ENCODE measurements at regions not wholly inside any gene's neighbourhood (a gene's known extent, or its start where the extent isn't known, plus 50 kb on each side); places are given as distances from the start of the nearest gene placed in this dataset.

- no peaks in the 10 kb centered on the region for H4K20me1 ChIP-seq (ENCODE audit: insufficient read depth, low read length)
- no peaks in the 10 kb centered on the region for H3K9me3 ChIP-seq (ENCODE audit: control insufficient read depth, insufficient read depth, low read length)
- BruUV-seq (replicated peaks) = no TSS peak
- no peak overlapping the region for H3K4ac ChIP-seq (ENCODE audit: low read depth, low read length)
- no peak overlapping the region for H3K9ac ChIP-seq (ENCODE audit: low read depth, low read length)
- no peak overlapping the region for H4K5ac ChIP-seq (ENCODE audit: low read depth, low read length)
- H3K27ac ChIP-seq (ENCODE audit: insufficient read depth, low read length) = no peak overlapping the region
- no peak overlapping the region for H3K4me2 ChIP-seq (ENCODE audit: low read depth, low read length)
- in situ Hi-C loops (cut with MboI; ENCODE audit: low sequenced_read_pairs) (no loop called here), dilution Hi-C loops (cut with HindIII; ENCODE audit: low sequenced_read_pairs, unreplicated experiment) (no loop called here), intact Hi-C loops (cut with micrococcal nuclease) (no loop called here)
- no peak overlapping the region for H2AK9ac ChIP-seq (replicated peaks; ENCODE audit: low read depth, low read length, poor library complexity)
- H3K27me3 ChIP-seq (ENCODE audit: control insufficient read depth, insufficient read depth, low read length) = no peaks in the 10 kb centered on the region
- H3K56ac ChIP-seq (ENCODE audit: extremely low read depth, insufficient read depth, low read length) = no peak overlapping the region
- H2BK20ac ChIP-seq (ENCODE audit: low read depth, low read length) = no peak overlapping the region
- H3K23ac ChIP-seq (ENCODE audit: low read depth, low read length) = no peak overlapping the region
- POLR2A ChIA-PET (ENCODE audit: unreplicated experiment) = no interaction called here
- no peak overlapping the region for H3K4me3 ChIP-seq (ENCODE audit: insufficient read depth, low read depth, low read length)
- ATAC-seq (ENCODE audit: low read depth) (no peak), DNase-seq (no peak)
- H2AFZ ChIP-seq (replicated peaks; ENCODE audit: low read length, poor library complexity) = no peak overlapping the region
- no peak overlapping the region for H2BK5ac ChIP-seq (ENCODE audit: low read depth, low read length, poor library complexity, severe bottlenecking)
- no peak overlapping the region for H2AK5ac ChIP-seq (ENCODE audit: low read depth, low read length)
- H4K8ac ChIP-seq (ENCODE audit: low read depth in 2 of 2, low read length in 2 of 2) = no peak overlapping the region
- no peaks in the 10 kb centered on the region for H3K79me1 ChIP-seq (ENCODE audit: low read depth in 1 of 2, low read length in 2 of 2)
- H3K18ac ChIP-seq (ENCODE audit: low read depth, low read length) = no peak overlapping the region
- H3K9me1 ChIP-seq (ENCODE audit: insufficient read depth, low read length) = no peaks in the 10 kb centered on the region
- no peaks in the 10 kb centered on the region for H3K4me1 ChIP-seq (ENCODE audit: control insufficient read depth, insufficient read depth, low read length)
- no peak overlapping the region for H4K91ac ChIP-seq (ENCODE audit: insufficient read depth, low read depth, low read length)
- no peak overlapping the region for H2BK120ac ChIP-seq (ENCODE audit: low read depth, low read length)
- CTCF ChIA-PET = no interaction called here
- no peaks in the 10 kb centered on the region for H3K36me3 ChIP-seq (ENCODE audit: control insufficient read depth, insufficient read depth, low read length)
- H2BK15ac ChIP-seq (ENCODE audit: low read depth, low read length) = no peak overlapping the region
- no peak for TF ChIP-seq SMC3 (IDR thresholded peaks at IDR 0.05; ENCODE audit: low read depth, low read length)
- H3K14ac ChIP-seq (replicated peaks; ENCODE audit: low read depth, low read length) = no peak overlapping the region
These were observed 210.7 kb upstream of the KCNH8 start for GRCh38 chr3:18937574-18937973.
